Spleen (tissue), 11 donors: ENCODE measurements at regions not wholly inside any gene's neighbourhood (a gene's known extent, or its start where the extent isn't known, plus 50 kb on each side); places are given as distances from the start of the nearest gene placed in this dataset.

Experiments
- DNase-seq: peaks from one replicate; pipeline ENCODE4 v3.0.0-alpha.2; 2020
- H3K27ac ChIP-seq, 8 donors: fragments of 200-600 bp; sonication (generic) in 7 of 8; 1 replicate in 4 of 8; 2 replicates in 4 of 8; pipeline versions ENCODE4 v1.5.0 to v1.8.0; 2016 to 2021; ENCODE audit warnings: inconsistent platforms in 4 of 8, mild to moderate bottlenecking in 4 of 8, moderate library complexity in 1 of 8
- H3K27me3 ChIP-seq, 7 donors: fragments of 200-600 bp; sonication (generic) in 6 of 7; replicated peaks in 1 of 7; 1 replicate in 4 of 7; 2 replicates in 3 of 7; pipeline versions ENCODE4 v1.5.0 to v1.8.0; 2016 to 2021; ENCODE audit warnings: inconsistent platforms in 3 of 7, mild to moderate bottlenecking in 1 of 7
- H3K36me3 ChIP-seq, 6 donors: fragments of 200-600 bp; sonication (generic) in 5 of 6; 1 replicate in 4 of 6; 2 replicates in 2 of 6; pipeline versions ENCODE4 v1.5.0 to v1.8.0; 2016 to 2021; ENCODE audit warnings: inconsistent platforms in 2 of 6
- H3K4me1 ChIP-seq, 6 donors: fragments of 200-600 bp; sonication (generic) in 5 of 6; 1 replicate in 3 of 6; 2 replicates in 3 of 6; pipeline versions ENCODE4 v1.5.0 to v1.8.0; 2016 to 2021; ENCODE audit warnings: inconsistent platforms in 3 of 6
- H3K4me3 ChIP-seq, 8 donors: fragments of 200-600 bp; sonication (generic) in 7 of 8; 1 replicate in 4 of 8; 2 replicates in 4 of 8; pipeline versions ENCODE4 v1.5.0 to v1.8.0; 2016 to 2021; ENCODE audit warnings: inconsistent platforms in 4 of 8, mild to moderate bottlenecking in 4 of 8, moderate library complexity in 2 of 8
- H3K9me3 ChIP-seq, 8 donors: fragments of 200-600 bp; sonication (generic) in 7 of 8; 1 replicate in 4 of 8; 2 replicates in 4 of 8; pipeline versions ENCODE4 v1.5.0 to v1.8.0; 2016 to 2021; ENCODE audit warnings: inconsistent platforms in 4 of 8
- POLR2A ChIP-seq, 3 donors: fragments of 450-650 bp; IDR thresholded peaks; one replicate each; pipeline ENCODE4 v1.5.1; 2017; ENCODE audit warnings: antibody characterized with exemption in 3 of 3, mild to moderate bottlenecking in 1 of 3
- POLR2AphosphoS5 ChIP-seq, 3 donors: sonication (generic); formaldehyde crosslinking; IDR thresholded peaks; one replicate each; pipeline ENCODE4 v1.5.1; 2017; ENCODE audit warnings: antibody characterized with exemption in 3 of 3
- WGBS, 5 donors: extraction: QIAGEN DNeasy Blood & Tissue Kit in 3 of 5; methylation state at CpG; one replicate each; pipeline versions ENCODE4 v1.1.5 to v1.1.7; 2013 to 2018; 5-methylcytosine and 5-hydroxymethylcytosine counted together
- intact Hi-C: fragments of 100-400 bp; cut with DNase I; formaldehyde crosslinking; loops from one replicate; pipeline ENCODE4 v1.15.0; 2023; ENCODE audit warnings: low total_unique reads
- TF ChIP-seq, protein P1 (sequence below), 11 experiments: fragments of 200-600 bp in 7 of 11; fragments of 450-650 bp in 4 of 11; sonication (generic) in 4 of 11; IDR thresholded peaks in 8 of 11; conservative IDR thresholded peaks in 3 of 11; 1 replicate in 7 of 11; 2 replicates in 4 of 11; pipeline versions ENCODE4 v1.4.0 to v1.8.0; 2016 to 2021; ENCODE audit warnings: antibody characterized with exemption in 11 of 11, inconsistent platforms in 4 of 11, mild to moderate bottlenecking in 1 of 11
- donor health status: healthy with polysubstance abuse.
- donor health status: DM: no; HTN: no; CAD: no; lungs with moderate emphysema.
- donor health status: DM: no; HTN: no; CAD: no.
- donor health status: Bipolar disorder and iron deficiency.
- donor health status: healthy.
- donor health status: DM: no; HTN: no; CAD: no.
- donor health status: DM: yes; HTN: yes; CAD: no.

DNA sequence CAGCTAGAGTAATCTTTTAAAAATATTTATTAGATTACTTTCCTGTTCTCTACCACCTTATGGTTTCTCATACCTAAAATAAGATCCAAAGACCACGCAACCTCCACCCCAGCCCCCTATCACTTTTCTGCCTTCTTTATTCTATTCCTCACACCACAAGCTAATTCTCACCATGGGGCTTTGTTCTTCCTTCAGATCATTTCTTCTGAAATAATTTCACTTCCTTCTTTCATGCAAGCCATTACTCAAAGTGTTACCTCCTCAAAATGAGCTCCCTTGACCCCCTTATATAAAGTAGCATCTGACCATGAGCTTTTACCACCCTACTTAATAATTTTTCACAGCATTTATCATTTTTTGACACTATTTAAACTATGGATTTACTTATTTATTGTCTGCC lies 233.2 kb upstream of the TMCO5A start:
- no peak overlapping the region for H3K4me3 ChIP-seq
- WGBS, 5 donors: 81 to 92% (median 85%) methylated on average over 1 of the region's 1 CpG
- H3K27me3 ChIP-seq: no peaks in the 10 kb centered on the region
- no peak for TF ChIP-seq POLR2A (IDR thresholded peaks at IDR 0.05)
- no peak for TF ChIP-seq POLR2AphosphoS5 (IDR thresholded peaks at IDR 0.05)
- TF ChIP-seq, protein P1, sequence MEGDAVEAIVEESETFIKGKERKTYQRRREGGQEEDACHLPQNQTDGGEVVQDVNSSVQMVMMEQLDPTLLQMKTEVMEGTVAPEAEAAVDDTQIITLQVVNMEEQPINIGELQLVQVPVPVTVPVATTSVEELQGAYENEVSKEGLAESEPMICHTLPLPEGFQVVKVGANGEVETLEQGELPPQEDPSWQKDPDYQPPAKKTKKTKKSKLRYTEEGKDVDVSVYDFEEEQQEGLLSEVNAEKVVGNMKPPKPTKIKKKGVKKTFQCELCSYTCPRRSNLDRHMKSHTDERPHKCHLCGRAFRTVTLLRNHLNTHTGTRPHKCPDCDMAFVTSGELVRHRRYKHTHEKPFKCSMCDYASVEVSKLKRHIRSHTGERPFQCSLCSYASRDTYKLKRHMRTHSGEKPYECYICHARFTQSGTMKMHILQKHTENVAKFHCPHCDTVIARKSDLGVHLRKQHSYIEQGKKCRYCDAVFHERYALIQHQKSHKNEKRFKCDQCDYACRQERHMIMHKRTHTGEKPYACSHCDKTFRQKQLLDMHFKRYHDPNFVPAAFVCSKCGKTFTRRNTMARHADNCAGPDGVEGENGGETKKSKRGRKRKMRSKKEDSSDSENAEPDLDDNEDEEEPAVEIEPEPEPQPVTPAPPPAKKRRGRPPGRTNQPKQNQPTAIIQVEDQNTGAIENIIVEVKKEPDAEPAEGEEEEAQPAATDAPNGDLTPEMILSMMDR (IDR thresholded peaks at IDR 0.05 in 8 of 11, conservative IDR thresholded peaks at IDR 0.05 in 3 of 11): no peak
- no peak overlapping the region for H3K27ac ChIP-seq
- H3K36me3 ChIP-seq: no peaks in the 10 kb centered on the region
- intact Hi-C loops: no loop called here
- H3K9me3 ChIP-seq: peaks cover 0 to 4% (median 0%) of the 10 kb centered on the region in 8 donors
- no peak for DNase-seq
- H3K4me1 ChIP-seq: no peaks in the 10 kb centered on the region

DNA sequence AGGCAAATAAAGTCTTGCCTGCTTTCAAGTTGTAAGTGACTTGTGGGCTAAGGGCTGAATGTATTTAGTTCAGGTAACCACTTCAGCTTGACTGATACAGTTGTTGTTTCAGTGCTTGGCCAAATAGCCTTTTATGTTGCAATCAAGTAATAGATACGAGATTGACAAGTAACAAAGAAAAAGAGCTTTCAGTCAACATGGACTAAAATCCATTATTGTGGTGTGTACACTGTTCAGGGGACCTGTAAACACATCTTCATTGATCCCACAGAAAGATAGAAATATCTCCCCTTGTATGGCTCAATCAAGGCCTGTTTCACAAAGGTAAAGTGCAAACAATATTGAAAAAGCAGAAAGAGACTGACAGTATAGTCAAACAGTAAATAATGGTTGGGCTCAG lies 224.8 kb upstream of the TMCO5A start:
- intact Hi-C loops: no loop called here
- 74 to 86% (median 79%) methylated on average over 1 of the region's 1 CpG for WGBS, 5 donors

DNA sequence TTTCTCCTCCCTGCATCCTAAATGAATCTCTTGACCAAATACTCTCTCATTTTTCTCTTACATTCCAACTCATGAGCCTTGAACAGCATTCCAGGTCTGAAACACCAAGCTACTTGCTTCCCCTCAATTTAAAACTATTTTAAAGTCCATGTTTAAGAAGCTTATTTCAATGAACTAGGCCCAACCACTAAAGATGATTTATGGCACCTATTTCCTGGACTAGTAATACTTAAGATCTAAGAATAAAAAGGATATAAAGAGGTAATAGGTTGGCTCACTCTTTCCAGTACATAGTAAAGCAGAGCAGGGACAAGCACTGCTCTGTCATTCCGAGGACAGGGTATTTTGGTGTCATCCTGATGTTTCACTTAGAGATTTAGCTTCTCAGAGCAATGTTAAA lies 219.3 kb upstream of the TMCO5A start:
- no peak overlapping the region for H3K27ac ChIP-seq
- WGBS, 5 donors: 40 to 50% (median 47%) methylated on average over 1 of the region's 1 CpG
- peaks cover 0 to 23% (median 14%) of the 10 kb centered on the region in 8 donors for H3K9me3 ChIP-seq
- no peak for DNase-seq
- no peaks in the 10 kb centered on the region for H3K27me3 ChIP-seq
- intact Hi-C loops: no loop called here
- H3K36me3 ChIP-seq: no peaks in the 10 kb centered on the region
- TF ChIP-seq POLR2A (IDR thresholded peaks at IDR 0.05) (no peak), POLR2AphosphoS5 (IDR thresholded peaks at IDR 0.05) (no peak)
- TF ChIP-seq, protein P1 (IDR thresholded peaks at IDR 0.05 in 8 of 11, conservative IDR thresholded peaks at IDR 0.05 in 3 of 11): no peak
- H3K4me3 ChIP-seq: no peak overlapping the region
- H3K4me1 ChIP-seq: no peaks in the 10 kb centered on the region

More for the DNA sequence above, 224.8 kb upstream of the TMCO5A start:
- no peak for DNase-seq
- no peaks in the 10 kb centered on the region for H3K27me3 ChIP-seq
- H3K27ac ChIP-seq: no peak overlapping the region
- no peak overlapping the region for H3K4me3 ChIP-seq
- TF ChIP-seq, protein P1 (IDR thresholded peaks at IDR 0.05 in 8 of 11, conservative IDR thresholded peaks at IDR 0.05 in 3 of 11): no peak
- TF ChIP-seq POLR2A (IDR thresholded peaks at IDR 0.05) (no peak), POLR2AphosphoS5 (IDR thresholded peaks at IDR 0.05) (no peak)
- no peaks in the 10 kb centered on the region for H3K4me1 ChIP-seq
- H3K36me3 ChIP-seq: no peaks in the 10 kb centered on the region
- peaks cover 0 to 23% (median 14%) of the 10 kb centered on the region in 8 donors for H3K9me3 ChIP-seq

DNA sequence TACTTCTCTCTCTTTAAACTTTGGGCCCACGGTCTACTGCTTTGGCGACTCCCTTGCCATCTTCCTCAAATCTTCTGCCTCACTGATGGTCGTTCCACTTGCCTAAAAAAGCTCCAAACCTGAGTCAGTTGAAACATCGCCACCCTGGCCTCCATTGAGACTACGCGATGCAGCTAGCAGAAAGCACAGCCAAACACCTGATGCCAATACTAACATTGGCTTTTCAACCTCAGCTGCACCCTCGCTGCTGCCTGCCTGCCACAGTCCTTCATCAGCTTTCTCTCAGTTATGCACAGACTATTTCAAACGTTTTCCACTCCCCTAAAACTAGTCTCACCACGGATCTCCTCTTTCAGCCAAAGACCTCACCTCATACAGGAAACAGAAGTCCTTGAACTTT lies 214.2 kb upstream of the TMCO5A start:
- Histone ChIP-seq H3K9me3 (no peaks in the 10 kb centered on the region), H3K4me3 (no peak overlapping the region), H3K4me1 (no peaks in the 10 kb centered on the region), H3K27ac (no peak overlapping the region), H3K27me3 (no peaks in the 10 kb centered on the region), H3K36me3 (no peaks in the 10 kb centered on the region)
- intact Hi-C loops: no loop called here
- TF ChIP-seq, protein P1 (IDR thresholded peaks at IDR 0.05 in 8 of 11, conservative IDR thresholded peaks at IDR 0.05 in 3 of 11): no peak
- TF ChIP-seq POLR2AphosphoS5 (IDR thresholded peaks at IDR 0.05) (no peak), POLR2A (IDR thresholded peaks at IDR 0.05) (no peak)
- 70 to 82% (median 74%) methylated on average over 9 of the region's 9 CpGs for WGBS, 5 donors
- DNase-seq: no peak
